Large intestine (tissue), 3 donors: ENCODE measurements at regions not wholly inside any gene's neighbourhood (a gene's known extent, or its start where the extent isn't known, plus 50 kb on each side); places are given as distances from the start of the nearest gene placed in this dataset.
"Not testable (repeated sequence)": the region's sequence is repeated elsewhere in the genome, so short reads cannot be mapped to it uniquely, and the experiment has no call there.

Source experiments
- DNase-seq, 2 donors: peaks; one replicate each; pipeline versions ENCODE4 v3.0.0 to v3.0.0-alpha.2; 2013
- H3K27ac ChIP-seq: one replicate; pipeline ENCODE4 v1.5.1; 2013; ENCODE audit warnings: low read length
- H3K27me3 ChIP-seq: 2 replicates; pipeline ENCODE4 v1.6.1; 2013; ENCODE audit warnings: low read length; ENCODE audit not compliant: control insufficient read depth, insufficient read depth
- H3K36me3 ChIP-seq: 2 replicates; pipeline ENCODE4 v1.6.1; 2013; ENCODE audit warnings: low read length; ENCODE audit not compliant: control insufficient read depth, insufficient read depth
- H3K4me1 ChIP-seq: one replicate; pipeline ENCODE4 v1.6.1; 2013; ENCODE audit warnings: low read length; ENCODE audit not compliant: control insufficient read depth, insufficient read depth
- H3K4me3 ChIP-seq: one replicate; pipeline ENCODE4 v1.5.1; 2013; ENCODE audit warnings: low read length
- H3K9me3 ChIP-seq: one replicate; pipeline ENCODE4 v1.6.1; 2013; ENCODE audit warnings: mild to moderate bottlenecking, low read depth, low read length, moderate library complexity; ENCODE audit not compliant: control insufficient read depth
- WGBS: methylation state at CpG from one replicate; pipeline ENCODE4 v1.1.5; 2013; ENCODE audit warnings: low lambda C conversion rate; ENCODE audit not compliant: insufficient coverage; 5-methylcytosine and 5-hydroxymethylcytosine counted together

- H3K4me1 ChIP-seq = no peaks in the 10 kb centered on the region
- no peak for DNase-seq
- no peak overlapping the region for H3K27ac ChIP-seq
- no peak overlapping the region for H3K4me3 ChIP-seq
- no CpG with 5 or more reads among the region's 4 CpGs for WGBS
- H3K27me3 ChIP-seq = no peaks in the 10 kb centered on the region
- H3K36me3 ChIP-seq = no peaks in the 10 kb centered on the region
- H3K9me3 ChIP-seq = no peaks in the 10 kb centered on the region
Measured at GRCh38 chr3:176848431-176849214, 348.7 kb downstream of the TBL1XR1 start.

GRCh38 chr3:176842914-176843313 is 354.4 kb downstream of the TBL1XR1 start:
- no peak for DNase-seq
- H3K4me1 ChIP-seq = no peaks in the 10 kb centered on the region
- no peaks in the 10 kb centered on the region for H3K27me3 ChIP-seq
- no CpG with 5 or more reads among the region's 2 CpGs for WGBS
- no peak overlapping the region for H3K4me3 ChIP-seq
- H3K36me3 ChIP-seq = no peaks in the 10 kb centered on the region
- H3K27ac ChIP-seq = no peak overlapping the region
- H3K9me3 ChIP-seq = no peaks in the 10 kb centered on the region

- H3K9me3 ChIP-seq = no peaks in the 10 kb centered on the region
- H3K4me3 ChIP-seq = no peak overlapping the region
- no peaks in the 10 kb centered on the region for H3K36me3 ChIP-seq
- H3K27me3 ChIP-seq = no peaks in the 10 kb centered on the region
- no peak for DNase-seq
- H3K27ac ChIP-seq = no peak overlapping the region
- H3K4me1 ChIP-seq = no peaks in the 10 kb centered on the region
- WGBS = no CpG with 5 or more reads among the region's 8 CpGs
Measured at GRCh38 chr3:176840641-176841286, 356.5 kb downstream of the TBL1XR1 start.

GRCh38 chr3:176839901-176840300 is 357.4 kb downstream of the TBL1XR1 start:
- WGBS = 80% methylated on average over 2 of the region's 2 CpGs
- no peak for DNase-seq

GRCh38 chr3:176839466-176839865 is 357.8 kb downstream of the TBL1XR1 start:
- no peak overlapping the region for H3K4me3 ChIP-seq
- H3K27me3 ChIP-seq = no peaks in the 10 kb centered on the region
- WGBS = no CpG with 5 or more reads among the region's 3 CpGs
- no peak overlapping the region for H3K27ac ChIP-seq
- H3K4me1 ChIP-seq = no peaks in the 10 kb centered on the region
- no peak for DNase-seq
- no peaks in the 10 kb centered on the region for H3K36me3 ChIP-seq
- H3K9me3 ChIP-seq = no peaks in the 10 kb centered on the region

More at GRCh38 chr3:176839901-176840300, 357.4 kb downstream of the TBL1XR1 start:
- no peaks in the 10 kb centered on the region for H3K9me3 ChIP-seq
- no peaks in the 10 kb centered on the region for H3K27me3 ChIP-seq
- H3K4me3 ChIP-seq = no peak overlapping the region
- H3K27ac ChIP-seq = no peak overlapping the region
- no peaks in the 10 kb centered on the region for H3K36me3 ChIP-seq
- no peaks in the 10 kb centered on the region for H3K4me1 ChIP-seq

- H3K4me1 ChIP-seq, H3K27me3 ChIP-seq, DNase-seq, H3K9me3 ChIP-seq, H3K27ac ChIP-seq, H3K36me3 ChIP-seq, H3K4me3 ChIP-seq: not testable (repeated sequence)
- no CpG with 5 or more reads among the region's 15 CpGs for WGBS
Measured at GRCh38 chr3:176827244-176827643, 370.0 kb downstream of the TBL1XR1 start.

- no peaks in the 10 kb centered on the region for H3K27me3 ChIP-seq
- WGBS = 100% methylated on average over 1 of the region's 3 CpGs
Measured at GRCh38 chr3:176824811-176825210, 372.5 kb downstream of the TBL1XR1 start.

GRCh38 chr3:176820764-176821163 is 376.5 kb downstream of the TBL1XR1 start:
- no peaks in the 10 kb centered on the region for H3K27me3 ChIP-seq
- no peak overlapping the region for H3K27ac ChIP-seq
- no peak for DNase-seq
- H3K9me3 ChIP-seq = no peaks in the 10 kb centered on the region
- WGBS = 100% methylated on average over 1 of the region's 2 CpGs
- H3K36me3 ChIP-seq = no peaks in the 10 kb centered on the region
- no peak overlapping the region for H3K4me3 ChIP-seq
- no peaks in the 10 kb centered on the region for H3K4me1 ChIP-seq

More at GRCh38 chr3:176824811-176825210, 372.5 kb downstream of the TBL1XR1 start:
- Histone ChIP-seq H3K27ac (no peak overlapping the region), H3K9me3 (no peaks in the 10 kb centered on the region), H3K4me1 (no peaks in the 10 kb centered on the region), H3K4me3 (no peak overlapping the region), H3K36me3 (no peaks in the 10 kb centered on the region)
- DNase-seq = no peak

GRCh38 chr3:176816937-176817336 is 380.3 kb downstream of the TBL1XR1 start:
- no peak overlapping the region for H3K4me3 ChIP-seq
- no CpG with 5 or more reads among the region's 18 CpGs for WGBS
- H3K27me3 ChIP-seq = no peaks in the 10 kb centered on the region
- no peak overlapping the region for H3K27ac ChIP-seq
- DNase-seq = no peak
- H3K4me1 ChIP-seq = no peaks in the 10 kb centered on the region
- no peaks in the 10 kb centered on the region for H3K36me3 ChIP-seq
- H3K9me3 ChIP-seq = no peaks in the 10 kb centered on the region

GRCh38 chr3:176814285-176814684 is 383.0 kb downstream of the TBL1XR1 start:
- Histone ChIP-seq H3K27ac (no peak overlapping the region), H3K9me3 (no peaks in the 10 kb centered on the region), H3K4me1 (no peaks in the 10 kb centered on the region), H3K36me3 (no peaks in the 10 kb centered on the region), H3K27me3 (no peaks in the 10 kb centered on the region), H3K4me3 (no peak overlapping the region)
- peak; percentile 43 to 48 for DNase-seq
- WGBS = no CpG with 5 or more reads among the region's 12 CpGs
